ENCODE measurements at regions not wholly inside any gene's neighbourhood (a gene's known extent, or its start where the extent isn't known, plus 50 kb on each side); places are given as distances from the start of the nearest gene placed in this dataset.

DNA sequence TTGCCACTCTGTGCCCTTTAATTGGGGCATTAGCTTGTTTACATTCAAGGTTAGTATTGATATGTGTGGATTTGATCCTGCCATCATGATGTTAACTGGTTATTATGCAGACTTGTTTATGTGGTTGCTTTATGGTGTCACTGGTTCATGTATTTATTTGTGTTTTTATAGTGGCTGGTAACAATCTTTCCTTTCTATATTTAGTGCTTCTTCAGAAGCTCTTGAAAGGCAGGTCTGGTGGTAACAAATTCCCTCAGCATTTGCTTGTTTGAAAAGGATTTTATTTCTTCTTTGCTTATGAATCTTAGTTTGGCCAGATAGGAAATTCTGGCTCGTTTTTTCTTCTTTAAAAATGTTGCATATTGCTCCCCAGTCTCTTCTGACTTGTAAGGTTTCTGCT, 215.4 kb downstream of the ZC3H11B start:
- DNase-seq = no peak

DNA sequence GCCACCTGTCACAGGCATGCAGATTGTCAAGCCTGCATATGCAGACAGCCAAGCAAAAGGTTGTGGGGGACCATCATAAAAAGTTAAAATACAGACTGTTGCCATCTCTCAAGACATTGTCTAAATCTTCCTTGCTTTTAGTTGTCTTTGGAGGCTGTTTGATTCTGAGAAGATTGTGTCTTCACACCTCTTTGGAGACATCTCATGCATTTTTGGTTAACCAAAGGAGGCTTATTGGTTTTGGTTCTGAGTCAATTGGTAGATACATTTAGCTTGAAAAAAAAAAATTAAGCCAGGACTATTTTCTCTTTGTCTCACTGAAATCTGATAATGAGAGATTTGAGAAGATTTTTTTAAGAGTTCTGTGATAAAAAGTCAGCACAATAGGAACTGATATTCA, 217.6 kb downstream of the LYPLAL1 start:
- no peak for DNase-seq

DNA sequence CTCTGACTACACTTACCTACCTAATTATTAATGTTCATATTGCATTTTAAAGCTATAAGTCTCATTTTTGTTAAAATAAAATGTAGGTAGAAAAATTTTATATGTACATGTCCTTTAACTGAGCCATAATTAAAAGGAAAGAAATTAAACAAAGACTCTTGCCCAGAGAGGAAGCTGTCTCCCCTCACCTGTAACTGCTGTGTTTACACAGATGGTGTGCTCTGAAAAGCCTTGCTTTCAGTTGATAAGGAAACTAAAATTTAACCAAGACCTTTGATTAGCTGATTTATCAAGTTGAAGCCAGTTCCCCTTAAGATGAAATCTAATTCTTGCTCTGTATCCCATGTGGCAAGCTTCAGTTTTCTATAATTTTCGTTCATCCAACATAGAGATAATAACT, 213.5 kb downstream of the LYPLAL1 start:
- peak; percentile 61 for DNase-seq

DNA sequence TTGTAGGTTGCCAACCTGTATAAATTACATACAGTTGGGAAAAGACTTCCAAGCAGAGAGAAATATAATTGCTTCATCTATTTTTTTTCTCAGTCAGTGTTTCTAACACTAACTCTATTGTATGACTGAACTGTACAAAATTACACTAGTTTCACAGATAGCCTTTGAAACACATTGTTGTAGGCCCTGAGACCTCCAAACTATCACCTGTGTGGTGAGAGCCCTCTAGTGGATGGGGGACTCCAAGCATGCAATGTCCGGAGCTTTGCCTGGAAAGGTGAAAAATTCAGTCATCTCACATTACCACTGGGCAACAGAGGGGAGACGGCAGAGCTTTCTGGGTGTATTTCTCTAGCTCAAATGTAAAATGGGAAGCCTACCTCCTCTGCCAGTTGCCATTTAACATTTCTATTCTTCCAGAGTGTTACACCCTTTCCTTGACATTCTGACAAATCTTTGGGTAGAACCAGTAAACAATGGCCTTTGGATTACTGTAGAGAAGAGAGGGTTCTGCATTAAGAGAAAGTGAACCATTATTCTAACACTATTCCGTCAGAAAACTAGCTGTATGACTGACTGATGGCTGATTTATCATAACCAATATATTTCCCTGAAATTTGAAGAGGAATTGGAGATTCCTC, 212.2 kb downstream of the LYPLAL1 start:
- DNase-seq = peak; percentile 69

DNA sequence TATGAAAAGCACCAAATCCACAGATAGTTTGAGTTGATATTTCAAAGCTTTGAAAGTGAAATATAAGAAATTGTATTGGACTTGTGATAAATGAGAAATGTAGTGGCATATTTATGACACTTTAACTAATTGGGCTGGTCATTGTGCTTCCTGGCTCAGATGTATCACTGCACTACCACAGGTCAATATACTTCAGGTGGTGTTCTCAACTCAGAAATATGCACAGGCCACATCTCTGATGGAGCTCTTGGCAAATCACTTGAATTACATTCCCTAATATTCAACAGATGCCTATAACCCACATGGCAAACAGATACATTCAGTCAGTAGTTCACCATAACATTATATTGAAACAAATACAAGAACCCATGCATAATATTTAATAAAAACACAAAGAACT, 209.6 kb downstream of the LYPLAL1 start:
- no peak for DNase-seq

DNA sequence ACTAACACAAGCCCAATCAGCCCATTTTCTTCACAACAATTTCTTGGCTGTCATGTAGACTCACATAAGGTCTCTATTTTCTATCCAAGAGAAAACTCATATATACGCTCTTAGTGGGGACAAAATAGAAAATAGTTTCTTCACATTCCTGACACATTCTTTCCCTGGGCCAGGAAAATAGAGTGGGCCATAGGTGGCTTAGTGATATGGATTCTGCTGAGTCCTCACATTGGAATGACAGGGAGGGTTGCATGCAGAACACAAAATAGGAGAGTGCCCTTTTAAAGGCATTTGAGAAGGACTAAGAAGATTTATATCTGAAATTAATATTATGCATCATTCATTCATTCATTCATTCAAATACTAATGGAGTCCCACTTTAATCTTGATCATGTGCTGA, 207.7 kb downstream of the LYPLAL1 start:
- DNase-seq = no peak

DNA sequence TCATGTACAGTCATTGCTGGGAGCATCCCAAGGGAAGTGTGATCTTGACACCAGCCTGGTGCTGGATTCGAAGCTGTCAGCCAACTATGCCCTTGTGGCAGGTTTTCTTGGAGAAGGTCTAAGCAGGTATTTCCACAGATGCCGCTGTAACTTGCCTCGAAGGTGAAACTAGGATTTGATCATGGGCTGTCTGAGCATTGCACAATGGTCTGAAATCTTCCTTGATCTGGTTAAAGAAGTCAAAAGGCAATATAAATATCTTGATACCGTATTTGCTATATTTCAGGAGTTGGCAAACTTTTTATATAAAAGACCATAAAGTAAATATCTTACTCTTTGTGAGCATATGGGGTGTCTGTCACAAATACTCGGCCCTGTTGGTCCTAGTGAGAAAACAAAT, 206.8 kb downstream of the LYPLAL1 start:
- no peak for DNase-seq

DNA sequence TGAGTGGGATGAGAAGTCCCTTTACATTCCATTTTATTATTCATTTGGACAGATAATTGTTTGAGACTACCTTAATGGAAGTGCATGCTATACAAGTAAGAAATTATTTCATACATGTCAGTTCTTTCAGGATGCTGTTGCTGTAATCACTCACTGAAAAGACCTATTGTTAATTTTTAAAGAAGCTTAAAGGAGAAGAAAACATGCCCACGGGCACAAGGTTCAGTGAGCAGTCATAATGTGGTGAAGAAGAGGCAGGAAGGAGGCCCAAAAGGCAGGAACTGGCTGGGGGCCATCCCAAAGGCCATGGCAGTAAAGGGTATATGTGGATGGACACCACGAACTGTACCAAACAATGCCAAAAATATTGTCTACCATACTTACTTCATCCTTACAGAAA, 206.0 kb downstream of the LYPLAL1 start:
- DNase-seq = no peak

DNA sequence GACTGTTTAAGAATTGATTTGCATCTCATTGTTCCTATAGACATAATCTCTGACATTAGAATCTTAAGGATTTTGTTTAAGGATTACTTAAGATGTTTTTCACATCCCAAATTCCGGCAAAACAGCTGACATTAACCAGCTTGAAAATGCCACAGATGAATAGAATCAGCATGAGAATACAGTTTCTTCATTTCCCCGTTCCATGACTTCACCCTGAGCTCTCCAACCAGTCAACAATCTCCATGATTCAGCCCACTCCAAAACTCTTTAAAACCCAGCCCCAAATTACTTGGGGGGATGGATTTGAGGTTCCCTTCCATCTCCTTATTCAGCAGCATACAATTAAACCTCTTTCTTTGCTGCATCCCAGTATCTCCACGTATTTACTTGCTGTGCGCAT, 201.0 kb downstream of the LYPLAL1 start:
- no peak for DNase-seq

DNA sequence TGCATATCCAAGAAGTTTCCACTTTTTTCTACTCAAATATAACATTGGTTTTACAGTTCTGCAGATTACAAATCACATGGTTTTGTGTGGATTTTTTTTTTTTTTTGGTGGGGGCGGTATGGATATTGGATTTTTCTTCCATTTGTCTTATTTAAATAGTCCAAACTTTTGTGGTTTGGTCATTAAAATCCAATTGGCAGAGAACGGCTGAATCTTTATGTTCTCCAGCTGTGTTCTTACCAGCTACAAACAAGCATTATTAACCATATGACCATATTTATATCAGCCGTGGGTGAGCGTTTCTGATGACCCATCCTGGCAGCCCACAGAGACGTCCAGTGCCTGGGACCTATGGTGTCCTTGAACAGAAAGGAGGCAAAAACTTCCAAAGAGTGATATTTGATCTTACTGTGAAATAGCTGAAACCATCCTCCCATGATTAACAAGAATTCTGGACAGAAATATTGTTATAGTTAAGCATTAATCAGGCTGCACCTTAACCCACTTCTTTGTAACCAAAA, 200.4 kb downstream of the LYPLAL1 start:
- DNase-seq = no peak

DNA sequence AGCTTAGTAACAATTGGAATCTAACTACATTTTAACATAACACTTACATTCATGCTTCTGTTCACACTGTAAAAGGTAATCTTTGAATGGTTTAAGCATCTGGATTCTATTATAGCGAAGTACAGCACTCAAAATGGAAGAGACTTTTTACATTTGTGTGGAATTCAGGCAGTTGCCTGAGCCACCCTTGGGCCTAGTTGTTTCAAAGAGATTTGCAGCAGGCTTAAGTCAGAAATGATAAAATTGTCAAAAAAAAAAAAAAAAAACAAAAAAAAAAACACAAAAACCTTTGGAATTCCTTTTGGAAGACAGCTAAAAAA, 199.9 kb downstream of the LYPLAL1 start:
- no peak for DNase-seq

DNA sequence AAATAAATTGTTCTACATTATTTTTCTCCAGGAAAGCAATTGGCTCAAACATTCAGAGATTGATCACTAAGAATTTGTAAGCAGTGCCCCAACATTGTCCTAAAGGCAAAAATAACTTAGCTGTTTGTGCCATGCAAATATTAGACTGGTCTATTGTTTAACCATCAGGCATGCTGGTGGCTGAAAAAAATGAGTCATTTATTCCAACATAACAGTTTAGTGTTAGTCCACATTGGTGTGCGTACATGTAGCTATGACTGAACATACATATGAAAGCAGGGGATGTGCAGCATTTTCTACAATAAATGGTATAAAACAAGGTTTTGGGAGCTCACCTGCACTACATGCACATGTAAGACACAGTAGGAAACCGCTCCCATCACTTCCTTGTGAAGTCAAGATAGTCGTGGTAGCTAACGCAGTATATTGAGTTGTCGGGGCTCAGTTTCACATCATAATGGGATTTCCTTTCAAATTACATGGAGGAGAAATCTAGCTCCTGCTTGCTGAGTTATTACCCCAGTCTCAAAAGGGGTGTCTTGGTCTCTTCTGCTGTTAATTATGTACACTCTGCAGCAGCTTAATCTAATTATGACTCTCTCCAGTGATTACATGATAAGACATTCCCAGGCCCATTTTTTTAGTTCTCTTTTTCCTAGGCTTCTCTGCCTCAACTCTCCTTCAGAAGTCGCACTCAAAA, 199.4 kb downstream of the LYPLAL1 start:
- DNase-seq = no peak

DNA sequence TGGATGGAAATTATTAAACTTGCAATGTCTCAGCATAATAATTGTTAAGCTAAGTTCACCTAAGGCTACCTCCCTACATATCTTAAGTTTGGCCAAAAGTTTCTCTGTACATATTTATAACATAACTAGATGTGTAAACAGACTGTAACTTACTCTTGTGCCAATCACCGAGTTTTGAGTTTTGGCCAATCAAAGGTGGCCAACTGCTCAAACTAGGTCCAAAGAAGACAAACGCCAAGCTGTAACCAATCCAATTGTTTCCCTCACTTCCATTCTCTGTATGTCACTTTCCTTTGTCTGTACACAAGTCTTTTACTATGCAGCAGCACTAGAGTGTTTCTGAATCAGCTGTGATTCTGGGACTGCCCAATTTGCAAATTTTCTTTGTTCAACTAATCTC, 197.8 kb downstream of the LYPLAL1 start:
- no peak for DNase-seq

DNA sequence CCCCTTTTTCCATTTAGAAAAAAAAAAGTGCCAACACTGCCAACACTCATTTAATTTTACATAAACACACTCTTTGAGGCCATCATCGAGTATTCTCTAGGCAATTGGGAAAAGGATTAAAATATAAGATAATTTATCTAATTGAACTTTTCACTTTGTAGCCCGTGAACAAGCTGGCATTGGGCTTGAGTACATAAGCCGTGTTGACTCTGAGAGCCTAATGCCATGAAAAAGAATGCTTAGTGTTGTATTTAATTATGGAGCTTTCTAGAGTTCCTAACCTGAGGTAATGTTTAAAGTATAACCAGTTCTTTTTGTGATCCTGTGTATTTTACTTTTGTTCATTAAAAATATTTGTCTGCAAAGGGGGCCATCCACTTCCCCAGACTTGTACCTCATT, 193.8 kb downstream of the LYPLAL1 start:
- peak; percentile 26 for DNase-seq

DNA sequence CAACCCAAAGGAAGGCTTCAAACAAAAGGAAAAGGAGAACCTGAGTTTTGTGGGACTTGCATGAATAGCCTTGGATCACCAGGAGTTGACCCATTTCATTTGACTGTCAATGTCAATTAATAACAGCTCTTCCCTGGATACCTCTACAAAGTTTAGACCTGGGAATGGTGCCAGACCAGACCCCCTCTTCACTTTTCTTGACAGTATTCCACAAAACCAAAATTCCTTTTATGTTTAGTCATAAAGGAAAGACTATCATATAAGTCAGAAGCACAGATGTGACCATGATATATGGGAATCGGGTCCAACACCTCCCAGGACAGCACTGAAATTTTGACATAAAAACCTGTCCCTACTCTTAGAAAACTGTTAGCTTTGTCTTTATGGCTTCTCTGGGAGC, 191.8 kb downstream of the LYPLAL1 start:
- no peak for DNase-seq

DNA sequence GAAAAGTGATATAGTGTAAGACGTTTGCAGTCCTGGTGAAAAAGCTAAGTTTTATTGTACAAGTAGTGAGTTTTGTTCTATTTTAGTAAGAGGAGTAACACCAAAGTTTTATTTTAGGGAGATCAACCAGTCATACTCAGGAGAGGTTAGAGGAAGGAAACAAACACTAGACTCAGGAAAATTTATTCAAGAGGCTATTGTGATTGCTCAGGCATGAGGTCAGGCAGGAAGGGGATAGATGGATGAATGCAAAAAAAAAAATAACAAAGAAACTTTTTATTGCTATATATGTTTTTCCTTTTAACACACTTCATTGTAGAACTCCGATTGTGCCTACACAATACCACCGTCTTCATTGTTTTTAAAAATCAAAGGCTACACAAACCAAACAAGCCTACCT, 189.0 kb downstream of the LYPLAL1 start:
- DNase-seq = no peak

DNA sequence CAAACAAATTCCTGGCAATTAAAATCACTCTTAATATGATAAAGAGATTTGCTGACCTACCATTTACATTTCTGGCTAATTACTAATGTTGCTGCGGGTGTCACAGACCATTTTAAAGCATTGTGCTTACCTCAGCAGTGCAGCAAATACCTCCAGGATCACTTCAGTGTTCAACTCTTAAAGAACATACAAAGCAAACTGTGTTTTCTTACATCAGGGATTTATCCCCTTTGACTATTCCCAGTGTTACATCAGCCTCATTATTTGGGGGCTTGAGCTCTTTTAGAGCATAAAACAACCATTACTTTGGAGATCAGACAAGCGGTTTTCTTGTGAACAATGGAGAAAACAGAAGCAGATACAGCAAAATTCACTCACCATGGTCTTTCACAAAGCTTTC, 185.4 kb downstream of the LYPLAL1 start:
- DNase-seq = peak; percentile 16

DNA sequence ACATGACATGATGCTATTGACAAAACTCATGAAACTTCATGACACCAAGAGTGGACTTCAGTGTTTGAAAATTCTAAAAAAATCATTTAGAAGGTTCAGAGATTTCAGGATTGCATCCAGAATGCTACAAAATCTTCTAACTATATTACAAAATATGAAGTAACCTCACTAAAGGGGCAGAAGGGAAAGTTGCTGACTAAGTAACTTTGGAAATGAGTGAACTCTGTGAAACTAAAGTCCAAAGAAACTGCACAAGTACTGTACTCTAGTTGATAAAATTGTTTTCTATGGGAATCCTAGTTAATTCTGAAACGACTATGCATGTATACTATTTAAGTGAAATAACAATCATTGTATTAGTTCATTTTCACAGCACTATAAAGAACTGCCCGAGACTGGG, 184.4 kb downstream of the LYPLAL1 start:
- DNase-seq = no peak

DNA sequence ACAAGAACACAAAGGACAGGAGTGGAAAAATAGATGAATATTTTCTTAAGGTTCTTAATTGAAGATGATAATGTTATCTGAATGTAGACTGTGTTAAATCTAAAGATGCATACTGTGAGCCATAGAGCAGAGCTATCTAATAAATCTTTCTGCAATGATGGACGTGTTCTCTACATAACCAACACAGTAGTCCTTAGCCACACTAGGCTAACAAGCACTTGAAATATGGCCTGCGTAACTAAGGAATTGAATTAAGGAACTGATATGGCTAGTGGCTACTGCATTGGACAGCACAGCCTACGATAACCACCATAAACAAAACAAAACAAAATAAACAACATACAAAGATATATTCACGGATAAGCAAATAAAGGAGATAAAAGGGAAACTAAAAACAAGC, 181.3 kb downstream of the LYPLAL1 start:
- no peak for DNase-seq

DNA sequence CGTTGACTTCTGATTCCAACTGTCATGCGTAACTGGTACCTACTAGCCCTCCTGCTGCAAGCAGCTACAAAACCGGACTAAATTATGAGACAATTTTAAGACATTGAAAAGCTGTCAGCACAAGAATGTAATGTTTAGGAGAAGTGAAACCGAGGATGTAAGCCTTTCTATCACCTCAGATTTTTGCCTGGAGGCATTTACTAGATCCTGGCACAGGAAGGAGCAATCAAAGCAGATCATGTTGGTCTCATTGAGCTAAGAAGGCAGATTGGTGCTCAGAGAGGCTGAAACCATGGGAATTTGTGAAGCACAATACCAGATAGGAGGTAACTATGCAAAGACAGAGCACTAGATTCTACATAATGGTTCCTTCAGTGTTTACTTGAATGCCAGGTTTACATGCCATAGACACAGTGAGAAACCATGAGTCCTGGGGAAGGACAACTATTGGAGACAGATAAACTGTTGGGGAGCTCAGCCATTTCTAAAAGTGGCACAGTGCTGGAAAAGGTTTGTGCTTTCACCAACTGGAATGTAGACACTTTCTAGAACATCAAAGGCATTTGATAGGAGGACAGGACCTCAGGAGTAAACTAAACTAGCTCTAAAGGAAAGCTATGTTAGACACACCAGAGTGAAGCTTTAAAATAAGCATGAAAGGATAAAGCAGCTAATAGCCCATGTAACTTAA, 179.4 kb downstream of the LYPLAL1 start:
- no peak for DNase-seq

DNA sequence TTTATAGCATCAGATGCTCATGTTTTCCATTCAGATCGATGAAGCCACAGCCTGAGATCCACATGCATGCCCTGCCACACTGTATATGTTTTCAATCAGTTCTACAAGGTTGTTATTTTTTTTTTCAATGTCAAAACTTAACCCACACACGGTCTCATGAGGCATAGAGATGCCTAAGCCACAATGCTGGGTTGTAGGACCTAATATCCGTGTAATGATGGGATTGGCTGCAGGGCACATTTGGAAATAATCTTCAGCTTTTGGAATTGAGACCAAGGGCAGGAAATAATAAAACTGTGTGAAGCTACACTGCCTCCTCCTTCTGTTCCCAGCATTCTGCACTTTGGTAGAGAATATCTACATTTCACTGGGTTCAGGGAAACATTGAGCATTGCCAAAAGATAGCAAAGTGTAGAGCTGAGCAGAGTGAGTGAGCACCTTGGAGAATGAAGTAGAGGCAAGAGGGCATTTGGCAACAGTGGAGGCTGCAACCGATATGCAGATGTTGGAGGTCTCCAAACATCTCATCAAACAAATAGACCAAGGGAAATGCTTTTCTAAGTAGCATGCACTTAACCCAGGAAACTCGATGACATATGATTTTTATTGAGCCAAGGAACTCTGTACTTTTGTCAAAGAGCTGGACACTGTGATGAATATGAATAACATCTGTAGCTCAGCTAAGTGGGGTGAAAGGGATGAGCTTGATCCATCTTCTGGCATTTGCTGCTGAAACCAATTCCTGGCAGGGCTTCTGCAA, 176.7 kb downstream of the LYPLAL1 start:
- no peak for DNase-seq

DNA sequence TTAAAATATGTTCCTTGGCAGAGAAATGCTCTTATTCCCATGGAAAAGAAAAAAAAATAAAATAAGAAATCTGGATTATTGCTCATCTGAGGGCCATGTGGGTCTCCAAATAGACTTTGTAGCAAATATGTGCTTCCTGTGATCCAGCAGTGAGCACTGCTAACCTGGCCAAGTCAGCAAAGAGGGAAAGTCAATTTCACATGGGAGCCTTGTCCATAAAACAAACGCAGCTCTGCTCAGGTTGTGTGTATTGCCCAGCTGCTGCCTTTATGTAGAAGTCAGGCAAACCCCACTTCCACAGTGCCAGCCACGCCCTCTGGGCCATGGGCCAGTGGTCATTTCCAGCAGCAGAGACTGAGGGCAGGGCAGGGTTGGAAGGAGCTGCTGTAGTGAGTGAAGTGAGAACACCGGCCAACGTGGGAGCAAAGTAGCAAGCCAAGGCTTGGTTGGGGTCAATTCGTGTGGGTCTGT, 174.3 kb downstream of the LYPLAL1 start:
- DNase-seq = peak; percentile 75

DNA sequence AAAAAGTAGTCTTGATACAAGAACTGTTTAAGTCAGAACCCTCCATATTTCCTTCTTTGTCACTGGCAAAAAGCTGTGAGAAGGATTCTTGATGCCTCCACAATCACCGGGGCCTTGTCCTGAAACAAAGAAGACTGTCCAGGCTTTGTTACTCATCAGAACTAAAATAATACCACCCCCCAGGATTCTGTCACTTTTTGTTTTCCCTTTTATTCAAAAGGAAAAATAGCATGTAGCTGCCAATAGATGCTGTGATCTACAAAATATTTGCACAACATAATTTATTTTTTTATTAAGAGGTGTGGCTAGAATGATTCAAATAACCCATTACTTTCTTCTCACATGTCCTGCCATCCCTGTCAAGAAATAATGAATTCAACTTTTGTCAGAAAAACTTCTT, 173.7 kb downstream of the LYPLAL1 start:
- no peak for DNase-seq

DNA sequence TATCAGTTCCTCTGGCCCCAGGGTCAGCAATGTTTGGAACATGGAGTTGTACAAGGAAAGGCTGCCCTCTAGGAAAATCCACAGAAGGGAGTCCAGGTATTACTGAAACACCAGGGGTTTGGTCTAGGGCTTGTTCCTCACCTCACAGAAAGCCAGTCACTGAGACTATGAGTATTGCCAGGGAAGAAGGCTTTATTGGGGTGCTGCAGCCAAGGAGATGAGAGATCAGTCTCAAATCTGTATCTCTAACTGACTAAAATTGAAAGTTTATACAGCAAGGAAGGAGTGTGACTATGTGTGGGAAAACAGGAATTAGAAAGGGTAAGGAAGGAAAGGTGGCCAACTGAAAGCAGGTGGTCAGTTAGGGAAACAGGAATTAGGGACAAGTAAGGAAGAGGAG, 172.3 kb downstream of the LYPLAL1 start:
- DNase-seq = no peak

Measured in NCI-H1092 (cell line).